GM18951 (cell line): ENCODE measurements at regions not wholly inside any gene's neighbourhood (a gene's known extent, or its start where the extent isn't known, plus 50 kb on each side); places are given as distances from the start of the nearest gene placed in this dataset.

Experiments used
- POLR2A ChIP-seq: IDR thresholded peaks from 4 replicates; pipeline ENCODE4 v1.6.1; 2011; ENCODE audit warnings: mild to moderate bottlenecking; ENCODE audit not compliant: insufficient read length, insufficient read depth; ENCODE audit errors: extremely low read depth
- in situ Hi-C: fragments of 300-500 bp; cut with MboI; formaldehyde crosslinking; loops from one replicate; pipeline ENCODE4 v1.12.0; 2022; ENCODE audit warnings: low sequenced_read_pairs, mixed read lengths, inconsistent platforms; ENCODE audit not compliant: unreplicated experiment

- in situ Hi-C loops, result no loop called here
- TF ChIP-seq POLR2A, result no peak
Measured at GRCh38 chr10:78292250-78292981, 258.8 kb downstream of the RPS24 start.

- in situ Hi-C loops, result no loop called here
- no peak for TF ChIP-seq POLR2A
Measured at GRCh38 chr10:78292982-78293865, 259.6 kb downstream of the RPS24 start.

GRCh38 chr10:78295242-78295641 lies 261.6 kb downstream of the RPS24 start:
- TF ChIP-seq POLR2A, result no peak
- in situ Hi-C loops, result no loop called here

GRCh38 chr10:78296785-78297184 lies 263.1 kb downstream of the RPS24 start:
- no peak for TF ChIP-seq POLR2A
- in situ Hi-C loops, result no loop called here

- no peak for TF ChIP-seq POLR2A
- in situ Hi-C loops, result no loop called here
Measured at GRCh38 chr10:78297997-78298396, 264.3 kb downstream of the RPS24 start.

- in situ Hi-C loops, result no loop called here
- TF ChIP-seq POLR2A, result no peak
Measured at GRCh38 chr10:78298835-78299234, 265.2 kb downstream of the RPS24 start.

- no peak for TF ChIP-seq POLR2A
- in situ Hi-C loops, result no loop called here
Measured at GRCh38 chr10:78299851-78300468, 266.3 kb downstream of the RPS24 start.

GRCh38 chr10:78300526-78300925 lies 266.9 kb downstream of the RPS24 start:
- no peak for TF ChIP-seq POLR2A
- in situ Hi-C loops, result no loop called here

- in situ Hi-C loops, result no loop called here
- TF ChIP-seq POLR2A, result no peak
Measured at GRCh38 chr10:78301481-78301880, 267.8 kb downstream of the RPS24 start.

- in situ Hi-C loops, result no loop called here
- TF ChIP-seq POLR2A, result no peak
Measured at GRCh38 chr10:78301891-78302738, 268.5 kb downstream of the RPS24 start.

- TF ChIP-seq POLR2A, result no peak
- in situ Hi-C loops, result no loop called here
Measured at GRCh38 chr10:78302739-78302988, 269.0 kb downstream of the RPS24 start.

GRCh38 chr10:78302989-78303854 lies 269.6 kb downstream of the RPS24 start:
- in situ Hi-C loops, result no loop called here
- peak; percentile 80 for TF ChIP-seq POLR2A
